ENCODE measurements at regions not wholly inside any gene's neighbourhood (a gene's known extent, or its start where the extent isn't known, plus 50 kb on each side); places are given as distances from the start of the nearest gene placed in this dataset.

- TF ChIP-seq POLR2A (IDR thresholded peaks at IDR 0.05; ENCODE audit: low read depth, low read length) (no peak), POLR2AphosphoS5 (IDR thresholded peaks at IDR 0.05; ENCODE audit: low read depth, low read length) (no peak), TAF1 (IDR thresholded peaks at IDR 0.05; ENCODE audit: borderline replicate concordance, low read depth, low read length) (no peak)
These were observed 119.2 kb upstream of the ASCC3 start for GRCh38 chr6:101000341-101000740.

All from GM12892 (cell line).